ENCODE measurements at regions not wholly inside any gene's neighbourhood (a gene's known extent, or its start where the extent isn't known, plus 50 kb on each side); places are given as distances from the start of the nearest gene placed in this dataset.

GRCh38 chr17:77772899-77773358, 185.6 kb upstream of the TNRC6C start:
- no peak for TF ChIP-seq MAX (IDR thresholded peaks at IDR 0.05)
- no peak for TF ChIP-seq EP300 (IDR thresholded peaks at IDR 0.05; ENCODE audit: borderline replicate concordance)
- no peak for TF ChIP-seq TEAD4 (IDR thresholded peaks at IDR 0.05)
- no peak for TF ChIP-seq REST (IDR thresholded peaks at IDR 0.05; ENCODE audit: low read depth)

Data from Ishikawa (cell line).